DND-41 (cell line): ENCODE measurements at regions not wholly inside any gene's neighbourhood (a gene's known extent, or its start where the extent isn't known, plus 50 kb on each side); places are given as distances from the start of the nearest gene placed in this dataset.

Source experiments
- EZH2 ChIP-seq: IDR thresholded peaks from 3 replicates; pipeline ENCODE4 v1.6.1; 2012; ENCODE audit warnings: borderline replicate concordance, low read depth, mild to moderate bottlenecking, moderate library complexity, low read length, inconsistent platforms; ENCODE audit not compliant: severe bottlenecking
- TF ChIP-seq, protein P1 (sequence below): IDR thresholded peaks from 2 replicates; pipeline ENCODE4 v1.5.1; 2012; ENCODE audit warnings: borderline replicate concordance, low read length, moderate library complexity, mild to moderate bottlenecking; ENCODE audit not compliant: poor library complexity, severe bottlenecking; ENCODE audit errors: extremely low read depth

DNA sequence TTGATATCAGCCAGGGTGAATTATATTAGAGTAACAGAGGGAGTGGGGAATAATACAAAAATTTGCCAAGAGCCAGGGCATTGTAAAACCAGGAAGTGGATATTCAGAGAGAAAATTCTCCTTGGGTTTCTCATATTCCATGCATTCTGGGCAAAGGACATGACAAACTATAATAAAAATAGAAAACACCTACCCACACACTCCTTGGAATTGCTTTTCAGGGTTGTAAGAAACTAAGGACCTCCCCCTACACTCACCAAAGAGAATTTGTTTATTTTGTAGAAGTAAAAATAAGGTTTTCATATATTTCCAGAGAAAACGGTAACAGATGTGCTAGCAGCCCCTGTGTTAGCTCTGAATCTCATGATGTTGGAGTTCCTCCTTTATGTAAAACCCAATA is 649.6 kb downstream of the SLITRK1 start:
- TF ChIP-seq EZH2: no peak
- TF ChIP-seq, protein P1, sequence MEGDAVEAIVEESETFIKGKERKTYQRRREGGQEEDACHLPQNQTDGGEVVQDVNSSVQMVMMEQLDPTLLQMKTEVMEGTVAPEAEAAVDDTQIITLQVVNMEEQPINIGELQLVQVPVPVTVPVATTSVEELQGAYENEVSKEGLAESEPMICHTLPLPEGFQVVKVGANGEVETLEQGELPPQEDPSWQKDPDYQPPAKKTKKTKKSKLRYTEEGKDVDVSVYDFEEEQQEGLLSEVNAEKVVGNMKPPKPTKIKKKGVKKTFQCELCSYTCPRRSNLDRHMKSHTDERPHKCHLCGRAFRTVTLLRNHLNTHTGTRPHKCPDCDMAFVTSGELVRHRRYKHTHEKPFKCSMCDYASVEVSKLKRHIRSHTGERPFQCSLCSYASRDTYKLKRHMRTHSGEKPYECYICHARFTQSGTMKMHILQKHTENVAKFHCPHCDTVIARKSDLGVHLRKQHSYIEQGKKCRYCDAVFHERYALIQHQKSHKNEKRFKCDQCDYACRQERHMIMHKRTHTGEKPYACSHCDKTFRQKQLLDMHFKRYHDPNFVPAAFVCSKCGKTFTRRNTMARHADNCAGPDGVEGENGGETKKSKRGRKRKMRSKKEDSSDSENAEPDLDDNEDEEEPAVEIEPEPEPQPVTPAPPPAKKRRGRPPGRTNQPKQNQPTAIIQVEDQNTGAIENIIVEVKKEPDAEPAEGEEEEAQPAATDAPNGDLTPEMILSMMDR: no peak
